OCI-LY1 (cell line): ENCODE measurements at regions not wholly inside any gene's neighbourhood (a gene's known extent, or its start where the extent isn't known, plus 50 kb on each side); places are given as distances from the start of the nearest gene placed in this dataset.
"Not testable (repeated sequence)": the region's sequence is repeated elsewhere in the genome, so short reads cannot be mapped to it uniquely, and the experiment has no call there.

Experiments used
- H2AFZ ChIP-seq: fragments of 200-600 bp; sonication (generic), shearing (Covaris generic); 2 replicates; pipeline ENCODE4 v1.6.0; 2014; ENCODE audit warnings: antibody characterized with exemption, mild to moderate bottlenecking, low read length
- H3F3A ChIP-seq: fragments of 200-600 bp; sonication (generic), shearing (Covaris generic); 2 replicates; pipeline ENCODE4 v1.6.0; 2014; ENCODE audit warnings: mild to moderate bottlenecking, antibody characterized with exemption, low read length, moderate library complexity; ENCODE audit not compliant: insufficient read depth
- H3K27ac ChIP-seq: fragments of 200-600 bp; sonication (generic); 2 replicates; pipeline ENCODE4 v1.5.1; 2014; ENCODE audit warnings: low read length, mixed run types, mild to moderate bottlenecking, low read depth; ENCODE audit not compliant: poor library complexity, severe bottlenecking
- H3K27me3 ChIP-seq: fragments of 200-600 bp; sonication (generic); 2 replicates; pipeline ENCODE4 v1.6.0; 2014; ENCODE audit warnings: antibody characterized with exemption, mild to moderate bottlenecking, low read length, moderate library complexity; ENCODE audit not compliant: insufficient read depth
- H3K36me3 ChIP-seq: fragments of 200-600 bp; sonication (generic); 2 replicates; pipeline ENCODE4 v1.6.1; 2014; ENCODE audit warnings: mild to moderate bottlenecking, antibody characterized with exemption, low read length, moderate library complexity, mixed read lengths; ENCODE audit not compliant: insufficient read depth
- H3K4me1 ChIP-seq: fragments of 200-600 bp; sonication (generic); 2 replicates; pipeline ENCODE4 v1.5.1; 2014; ENCODE audit warnings: mild to moderate bottlenecking, low read length, moderate library complexity; ENCODE audit not compliant: insufficient read depth, severe bottlenecking
- H3K4me2 ChIP-seq: fragments of 200-600 bp; sonication (generic), shearing (Covaris generic); 2 replicates; pipeline ENCODE4 v1.6.1; 2014; ENCODE audit warnings: low read length
- H3K4me3 ChIP-seq: fragments of 200-600 bp; sonication (generic); 2 replicates; pipeline ENCODE4 v1.5.1; 2014; ENCODE audit warnings: low read length, low read depth, mild to moderate bottlenecking, mixed read lengths; ENCODE audit not compliant: poor library complexity, severe bottlenecking
- H3K79me2 ChIP-seq: fragments of 200-600 bp; shearing (Covaris generic); 2 replicates; pipeline ENCODE4 v1.6.1; 2016; ENCODE audit warnings: mixed run types, low read length, mixed read lengths; ENCODE audit not compliant: insufficient read depth
- H3K9ac ChIP-seq: fragments of 200-600 bp; sonication (generic), shearing (Covaris generic); 2 replicates; pipeline ENCODE4 v1.6.1; 2014; ENCODE audit warnings: mild to moderate bottlenecking, low read length, mixed read lengths
- H3K9me2 ChIP-seq: fragments of 200-600 bp; sonication (generic), shearing (Covaris generic); 2 replicates; pipeline ENCODE4 v1.6.1; 2014; ENCODE audit warnings: low read depth, mild to moderate bottlenecking, low read length, mixed read lengths
- H3K9me3 ChIP-seq: fragments of 200-600 bp; shearing (Covaris generic); 2 replicates; pipeline ENCODE4 v1.6.1; 2014; ENCODE audit warnings: low read length, mixed read lengths
- H4K20me1 ChIP-seq: fragments of 200-600 bp; sonication (generic), shearing (Covaris generic); 2 replicates; pipeline ENCODE4 v1.6.0; 2016; ENCODE audit warnings: mild to moderate bottlenecking, low read length; ENCODE audit not compliant: insufficient read depth
- CTCF ChIP-seq: fragments of 200-600 bp; sonication (generic), shearing (Covaris generic); IDR thresholded peaks from 2 replicates; pipeline ENCODE4 v1.5.1; 2017; ENCODE audit warnings: mild to moderate bottlenecking, antibody characterized with exemption, low read length, moderate library complexity, mixed read lengths
- EZH2 ChIP-seq: fragments of 200-600 bp; sonication (generic), shearing (Covaris generic); IDR thresholded peaks from 2 replicates; pipeline ENCODE4 v1.8.0; 2017; ENCODE audit warnings: borderline replicate concordance, mixed run types, mild to moderate bottlenecking, antibody characterized with exemption, low read length, moderate library complexity, mixed read lengths

GRCh38 chr2:57044931-57045635, 861.3 kb downstream of the CCDC85A start:
- H3K4me1 ChIP-seq: no peaks in the 10 kb centered on the region
- no peak overlapping the region for H2AFZ ChIP-seq
- H3K9ac ChIP-seq: no peak overlapping the region
- H3K27me3 ChIP-seq: no peaks in the 10 kb centered on the region
- no peaks in the 10 kb centered on the region for H4K20me1 ChIP-seq
- H3K4me2 ChIP-seq: no peak overlapping the region
- no peak for TF ChIP-seq CTCF
- no peak for TF ChIP-seq EZH2
- no peak overlapping the region for H3K27ac ChIP-seq
- no peaks in the 10 kb centered on the region for H3K79me2 ChIP-seq
- H3K4me3 ChIP-seq: no peak overlapping the region
- no peaks in the 10 kb centered on the region for H3K9me3 ChIP-seq
- no peaks in the 10 kb centered on the region for H3F3A ChIP-seq
- H3K9me2 ChIP-seq: no peaks in the 10 kb centered on the region
- no peaks in the 10 kb centered on the region for H3K36me3 ChIP-seq

- H3K9me3 ChIP-seq: no peaks in the 10 kb centered on the region
- no peaks in the 10 kb centered on the region for H3K36me3 ChIP-seq
- no peaks in the 10 kb centered on the region for H4K20me1 ChIP-seq
- H3K9ac ChIP-seq: no peak overlapping the region
- no peaks in the 10 kb centered on the region for H3K27me3 ChIP-seq
- no peaks in the 10 kb centered on the region for H3K79me2 ChIP-seq
- H3F3A ChIP-seq: no peaks in the 10 kb centered on the region
- H3K9me2 ChIP-seq: no peaks in the 10 kb centered on the region
- no peaks in the 10 kb centered on the region for H3K4me1 ChIP-seq
- H3K27ac ChIP-seq: no peak overlapping the region
- no peak overlapping the region for H3K4me3 ChIP-seq
- no peak for TF ChIP-seq CTCF
- TF ChIP-seq EZH2: no peak
- H2AFZ ChIP-seq: no peak overlapping the region
- no peak overlapping the region for H3K4me2 ChIP-seq
Measured at GRCh38 chr2:57049273-57049672, 865.5 kb downstream of the CCDC85A start.

GRCh38 chr2:57050007-57050406, 866.2 kb downstream of the CCDC85A start:
- no peaks in the 10 kb centered on the region for H3K9me2 ChIP-seq
- H3K4me3 ChIP-seq: no peak overlapping the region
- no peaks in the 10 kb centered on the region for H4K20me1 ChIP-seq
- H3K36me3 ChIP-seq: no peaks in the 10 kb centered on the region
- H3K4me2 ChIP-seq: no peak overlapping the region
- H3F3A ChIP-seq: no peaks in the 10 kb centered on the region
- no peak overlapping the region for H3K9ac ChIP-seq
- no peak overlapping the region for H2AFZ ChIP-seq
- no peaks in the 10 kb centered on the region for H3K4me1 ChIP-seq
- no peaks in the 10 kb centered on the region for H3K9me3 ChIP-seq
- H3K27ac ChIP-seq: no peak overlapping the region
- no peak for TF ChIP-seq CTCF
- no peak for TF ChIP-seq EZH2
- H3K79me2 ChIP-seq: no peaks in the 10 kb centered on the region
- H3K27me3 ChIP-seq: no peaks in the 10 kb centered on the region

- H2AFZ ChIP-seq, H3K9ac ChIP-seq, H3K27me3 ChIP-seq, H3K4me3 ChIP-seq, H3K9me3 ChIP-seq, H3K4me1 ChIP-seq, H3K9me2 ChIP-seq, H3K79me2 ChIP-seq, H3K4me2 ChIP-seq, H3F3A ChIP-seq, H3K27ac ChIP-seq, H4K20me1 ChIP-seq, H3K36me3 ChIP-seq: not testable (repeated sequence)
Measured at GRCh38 chr2:57066301-57066700, 882.5 kb downstream of the CCDC85A start.
